ENCODE measurements at regions not wholly inside any gene's neighbourhood (a gene's known extent, or its start where the extent isn't known, plus 50 kb on each side); places are given as distances from the start of the nearest gene placed in this dataset.

DNA sequence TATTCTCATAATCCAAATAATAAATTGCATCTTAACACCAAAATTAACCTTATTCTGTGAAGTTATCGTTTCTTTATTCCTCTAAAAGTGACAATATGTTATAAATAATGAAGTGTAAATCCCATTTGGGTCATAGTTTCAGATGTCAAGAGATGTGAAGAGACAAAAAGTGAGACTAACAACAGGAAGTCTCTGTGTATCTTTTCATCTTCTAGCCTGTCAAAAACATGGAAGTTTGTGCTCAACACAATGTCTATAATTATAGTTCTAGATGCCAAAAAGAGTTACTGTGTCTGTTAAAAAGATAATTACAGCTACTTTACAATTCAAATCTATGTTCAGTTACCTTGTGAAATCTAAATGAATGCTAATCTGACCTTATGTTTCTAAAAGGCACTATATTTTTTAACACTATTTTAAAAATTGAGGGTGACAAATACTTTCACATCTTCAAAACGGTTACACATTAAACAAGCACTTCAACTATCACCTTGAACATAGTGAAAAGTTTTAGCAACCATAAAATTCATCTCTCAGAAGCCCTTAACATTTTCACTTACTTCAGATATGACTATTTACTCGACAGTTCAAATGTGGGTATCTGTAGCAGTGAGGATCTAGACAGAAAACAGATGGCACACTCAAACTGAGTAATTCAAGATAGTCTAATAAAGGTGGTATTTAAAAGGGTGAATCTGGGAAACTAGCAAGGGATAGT, 509.8 kb downstream of the ARAP2 start:
- DNase-seq: no peak

DNA sequence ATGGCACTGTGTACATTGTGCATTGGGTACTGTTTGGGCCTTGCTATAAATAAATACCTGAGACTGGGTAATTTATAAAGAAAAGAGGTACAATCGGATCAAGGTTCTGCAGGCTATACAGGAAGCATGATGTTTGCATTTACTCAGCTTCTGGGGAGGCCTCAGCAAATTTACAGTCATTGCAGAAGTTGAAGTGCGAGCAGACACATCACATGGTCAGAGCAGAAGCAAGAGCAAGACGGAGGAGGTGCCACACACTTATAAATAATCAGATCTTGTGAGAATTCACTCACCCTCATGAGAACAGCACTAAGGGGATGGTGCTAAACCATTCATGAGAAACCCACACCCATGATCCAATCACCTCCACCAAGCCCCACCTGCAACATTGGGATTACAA, 505.0 kb downstream of the ARAP2 start:
- no peak for DNase-seq

GRCh38 chr4:35754047-35754446, 490.3 kb downstream of the ARAP2 start:
- DNase-seq: no peak

- no peak for DNase-seq
Measured at GRCh38 chr4:35757836-35758235, 486.5 kb downstream of the ARAP2 start.

DNA sequence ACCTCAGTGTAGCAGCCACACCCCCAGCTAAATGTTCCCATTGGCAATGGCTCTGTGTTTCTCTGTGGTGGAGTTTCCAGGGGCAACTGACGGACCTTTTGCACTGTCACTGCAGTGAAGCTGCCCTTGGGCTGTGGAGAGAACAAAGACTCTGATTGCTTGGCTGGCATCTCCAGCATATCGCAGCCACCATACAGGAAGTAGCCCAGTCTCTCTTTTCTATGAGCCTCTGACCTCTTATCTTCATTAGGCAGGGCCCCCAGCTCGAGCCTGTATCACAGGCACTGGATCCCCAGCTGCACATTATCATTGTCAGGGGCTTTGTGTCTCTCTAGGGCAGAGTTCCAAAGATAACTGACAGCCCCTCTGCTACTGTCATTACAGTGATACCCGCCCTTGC, 483.5 kb downstream of the ARAP2 start:
- no peak for DNase-seq

DNA sequence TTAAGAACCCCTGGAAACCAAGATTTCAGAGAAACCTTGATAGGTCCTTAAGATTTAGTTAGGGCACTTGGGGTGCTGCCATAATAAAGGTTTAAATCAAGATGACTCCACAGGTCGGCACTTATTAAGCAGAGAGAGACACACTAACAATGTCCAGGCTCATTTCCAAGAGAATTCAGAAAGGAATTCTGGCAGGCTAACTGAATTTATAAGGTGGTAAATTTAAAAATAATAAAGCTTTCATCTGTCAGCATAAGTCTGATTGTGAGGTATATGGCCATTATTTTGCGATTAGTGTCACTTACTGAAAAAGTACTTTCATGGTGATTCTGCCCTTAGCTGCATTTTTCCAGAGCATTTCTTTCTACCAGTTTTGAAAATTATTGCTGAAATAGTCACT, 472.7 kb downstream of the ARAP2 start:
- no peak for DNase-seq

GRCh38 chr4:35772291-35772690, 472.0 kb downstream of the ARAP2 start:
- peak in 1 of 2 experiments; percentile 21 for DNase-seq

DNA sequence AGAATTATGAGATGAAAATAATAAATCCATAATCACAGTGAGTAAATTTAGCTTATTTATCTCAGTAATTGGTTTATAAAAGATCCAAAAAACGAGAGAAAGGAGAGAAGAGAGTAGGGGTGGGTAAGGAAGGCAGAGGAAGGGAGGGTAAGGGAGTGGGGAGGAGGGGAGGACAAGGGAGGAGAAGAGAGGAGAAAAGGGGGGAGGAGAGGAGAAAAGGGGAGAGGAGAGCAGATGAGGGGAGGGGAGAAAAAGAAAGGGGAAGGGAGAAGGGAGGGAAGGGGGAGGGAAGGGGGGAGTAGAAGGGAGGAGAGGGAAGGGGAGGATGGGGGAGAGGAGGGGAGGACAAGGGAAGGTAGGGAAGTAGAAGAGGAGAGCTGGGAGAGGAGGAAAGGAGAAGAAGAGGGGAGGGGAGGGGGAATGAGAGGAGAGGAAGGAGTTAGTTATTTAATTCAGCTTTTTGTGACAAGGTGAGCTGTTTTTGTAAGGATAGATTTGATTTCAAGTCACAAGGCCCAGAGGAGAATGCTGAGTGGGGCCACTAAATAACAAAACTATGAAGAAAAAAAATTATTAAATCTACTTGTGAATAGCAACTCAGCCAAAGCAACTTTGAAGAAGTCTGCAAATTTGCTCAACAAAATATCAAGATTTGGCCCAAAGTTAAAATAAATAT, 454.3 kb downstream of the ARAP2 start:
- DNase-seq: no peak

DNA sequence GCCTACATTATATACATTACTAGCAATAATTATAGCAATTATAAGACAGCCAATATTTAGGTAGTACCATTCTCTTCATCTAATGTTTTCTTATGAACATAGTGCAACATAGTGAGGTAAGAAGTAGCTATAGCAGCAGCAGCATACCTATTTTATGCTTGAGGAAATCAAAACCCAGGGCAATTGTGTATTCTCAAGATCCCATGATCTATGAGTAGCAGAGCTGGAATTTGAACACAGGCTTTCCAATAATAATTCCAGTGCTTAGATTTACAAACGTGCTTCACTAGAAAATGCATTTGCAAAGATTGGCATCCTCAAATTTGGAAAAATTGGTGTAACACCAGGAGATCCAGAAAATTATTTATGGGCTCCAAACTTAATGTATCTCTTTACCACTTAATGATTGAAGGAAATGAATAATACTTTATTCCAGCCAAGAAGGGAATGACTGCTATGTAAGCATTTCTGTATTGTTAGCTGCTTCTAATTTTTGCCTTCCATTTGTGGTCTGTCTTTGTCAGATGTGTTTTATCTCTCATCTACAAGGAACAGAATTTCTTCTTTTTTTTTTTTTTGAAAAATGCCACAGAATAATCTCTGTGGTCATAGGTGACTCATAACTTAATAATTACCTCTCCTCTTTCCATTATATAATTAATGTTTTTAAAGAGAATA, 451.1 kb downstream of the ARAP2 start:
- no peak for DNase-seq

DNA sequence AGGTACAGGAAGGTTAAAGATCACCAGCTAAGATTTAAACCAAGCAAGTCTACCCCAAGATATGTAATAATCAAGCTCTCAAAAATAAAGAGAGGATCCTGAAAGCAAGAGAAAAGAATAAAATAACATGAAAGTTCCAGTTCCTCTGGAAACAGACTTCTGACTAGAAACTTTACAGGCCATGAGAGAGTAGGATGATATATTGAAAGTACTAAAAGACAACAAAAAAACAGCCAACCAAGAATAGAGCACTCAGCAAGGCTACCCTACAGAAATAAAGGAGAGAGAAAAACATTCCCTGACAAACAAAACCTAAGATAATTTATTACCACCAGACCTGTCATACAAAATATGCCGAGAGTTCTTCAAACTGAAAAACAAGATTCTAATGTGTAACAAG, 450.5 kb downstream of the ARAP2 start:
- DNase-seq: no peak

- no peak for DNase-seq
Measured at GRCh38 chr4:35800669-35801068, 443.6 kb downstream of the ARAP2 start.

DNA sequence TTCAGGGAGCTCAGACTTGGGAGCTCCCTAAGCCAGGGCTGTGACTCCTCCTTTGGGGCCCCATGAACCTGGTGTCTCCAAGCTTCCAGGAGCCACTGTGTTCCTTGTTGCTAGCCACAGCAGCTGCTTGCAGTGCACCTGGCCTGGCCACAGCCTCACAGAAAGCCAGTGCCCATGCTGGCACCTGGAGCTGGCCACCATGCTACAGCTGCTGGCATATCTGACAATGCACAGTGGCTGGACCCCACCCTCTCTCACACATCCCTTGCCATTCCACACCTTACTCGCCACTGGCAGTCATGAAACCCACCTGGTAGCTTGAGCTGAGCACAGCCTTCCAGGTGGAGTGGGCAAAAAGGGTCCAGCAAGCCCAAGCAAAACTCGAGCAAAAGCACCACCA, 441.7 kb downstream of the ARAP2 start:
- DNase-seq: no peak

DNA sequence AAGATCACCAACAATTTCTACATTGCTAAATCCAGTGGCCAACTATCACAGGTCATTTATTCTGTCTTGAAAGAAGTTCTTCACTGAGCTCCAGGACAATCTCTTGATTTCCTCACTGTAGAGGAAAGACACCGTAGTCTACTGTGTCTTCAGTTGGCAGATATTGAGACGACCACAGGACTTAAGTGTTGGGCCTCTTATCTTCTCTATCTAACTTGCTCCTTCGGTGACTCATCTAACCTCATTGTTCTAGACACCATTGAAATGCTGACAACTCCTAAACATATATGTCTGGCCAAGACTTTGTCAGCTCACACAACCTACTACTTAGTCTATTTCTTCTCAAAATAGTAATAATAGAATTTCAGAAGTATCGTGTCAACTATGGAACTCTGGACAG, 425.8 kb downstream of the ARAP2 start:
- DNase-seq: no peak

DNA sequence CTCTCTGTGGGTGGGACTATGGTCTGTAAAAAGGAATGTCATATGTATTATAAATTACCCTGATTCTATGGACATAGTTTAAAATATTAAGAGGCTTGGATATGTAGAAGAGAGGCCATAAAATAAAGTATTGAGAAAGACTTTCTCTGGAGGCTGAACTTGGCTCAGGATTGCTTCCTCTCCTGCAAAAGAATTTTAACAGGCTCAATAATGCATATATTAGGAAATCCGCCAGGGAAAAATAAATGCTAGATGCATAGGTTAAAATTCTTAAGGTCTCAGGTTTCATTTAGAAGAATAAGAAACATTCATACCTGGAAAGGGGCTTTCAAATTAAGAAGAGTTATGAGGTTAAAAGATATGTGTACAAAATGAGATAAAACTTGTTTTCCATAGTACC, 424.3 kb downstream of the ARAP2 start:
- no peak for DNase-seq

DNA sequence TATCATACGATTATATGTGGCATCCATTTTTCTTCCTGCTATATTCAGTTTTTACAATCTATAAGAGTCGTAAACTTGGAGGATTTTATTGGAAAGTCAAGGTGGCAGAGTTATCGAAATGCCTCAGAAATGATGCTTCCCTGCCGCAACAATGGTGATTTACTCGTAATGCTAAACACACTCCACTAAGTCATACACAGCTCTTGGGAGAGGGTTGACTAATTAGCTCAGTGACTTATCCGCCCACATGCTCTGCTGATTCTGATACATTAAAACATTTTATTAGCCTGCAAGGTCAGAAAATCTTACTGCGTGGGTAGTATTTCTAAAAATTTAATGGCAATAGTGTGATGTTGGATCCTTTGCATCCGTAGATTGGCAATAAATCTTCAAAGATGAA, 420.1 kb downstream of the ARAP2 start:
- no peak for DNase-seq

- no peak for DNase-seq
Measured at GRCh38 chr4:35835893-35836292, 408.4 kb downstream of the ARAP2 start.

DNA sequence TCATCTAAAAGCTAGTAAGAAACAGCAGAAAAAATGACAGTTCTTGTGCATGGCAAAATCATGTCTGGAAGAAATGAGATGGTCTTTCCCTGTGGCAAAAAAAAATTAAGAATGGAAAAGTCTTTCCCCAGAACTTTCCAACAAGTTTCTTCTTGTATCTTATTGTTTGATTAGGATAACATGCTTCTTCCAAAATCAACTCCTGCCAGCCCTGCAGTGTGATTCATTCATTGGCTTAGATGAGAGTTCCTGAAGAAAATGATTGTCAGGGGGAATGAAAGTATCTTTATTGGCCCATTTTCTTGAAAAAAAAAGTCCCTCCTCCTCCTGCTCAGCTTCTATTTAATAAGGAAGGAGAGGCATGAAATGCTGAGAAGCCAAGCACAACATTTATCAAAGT, 407.7 kb downstream of the ARAP2 start:
- no peak for DNase-seq

DNA sequence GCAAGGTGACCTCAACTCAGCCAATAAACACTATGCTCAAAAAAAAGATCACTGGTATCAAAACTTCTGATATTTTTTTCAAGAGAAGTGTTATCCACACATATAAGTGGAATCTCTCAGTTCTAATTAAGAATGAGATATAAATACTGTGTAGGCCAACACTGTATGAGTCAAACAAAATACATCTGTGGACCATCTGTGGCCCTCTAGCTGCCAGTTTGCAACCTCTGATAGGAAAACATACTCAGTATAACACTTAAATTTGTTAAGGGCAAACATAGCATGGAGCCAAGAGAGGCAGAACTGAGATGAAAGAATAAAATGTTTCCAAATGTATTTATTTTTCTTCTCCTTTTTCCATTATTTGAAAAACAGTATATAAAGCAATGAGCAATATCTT, 377.3 kb downstream of the ARAP2 start:
- DNase-seq: no peak

GRCh38 chr4:35872273-35872672, 372.0 kb downstream of the ARAP2 start:
- DNase-seq: no peak

DNA sequence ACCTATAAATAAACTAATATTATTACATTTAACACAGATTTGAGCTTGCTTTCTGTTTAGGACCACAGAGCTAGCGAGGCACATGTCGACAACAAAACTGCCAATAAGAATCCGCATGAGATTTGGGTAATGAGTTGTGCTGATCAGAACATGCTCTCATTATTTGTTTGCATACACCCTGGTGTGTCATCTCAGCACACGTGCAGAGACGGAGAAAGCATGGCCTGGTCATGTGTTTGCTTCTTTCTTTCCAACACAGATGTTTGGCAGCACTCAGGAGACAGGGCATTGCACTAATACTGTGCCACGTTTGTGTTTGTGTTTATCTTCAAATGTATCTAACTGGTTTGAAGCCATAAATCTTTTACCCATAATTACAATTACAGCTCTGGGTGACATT, 364.8 kb downstream of the ARAP2 start:
- no peak for DNase-seq

GRCh38 chr4:35883108-35883507, 361.2 kb downstream of the ARAP2 start:
- no peak for DNase-seq

DNA sequence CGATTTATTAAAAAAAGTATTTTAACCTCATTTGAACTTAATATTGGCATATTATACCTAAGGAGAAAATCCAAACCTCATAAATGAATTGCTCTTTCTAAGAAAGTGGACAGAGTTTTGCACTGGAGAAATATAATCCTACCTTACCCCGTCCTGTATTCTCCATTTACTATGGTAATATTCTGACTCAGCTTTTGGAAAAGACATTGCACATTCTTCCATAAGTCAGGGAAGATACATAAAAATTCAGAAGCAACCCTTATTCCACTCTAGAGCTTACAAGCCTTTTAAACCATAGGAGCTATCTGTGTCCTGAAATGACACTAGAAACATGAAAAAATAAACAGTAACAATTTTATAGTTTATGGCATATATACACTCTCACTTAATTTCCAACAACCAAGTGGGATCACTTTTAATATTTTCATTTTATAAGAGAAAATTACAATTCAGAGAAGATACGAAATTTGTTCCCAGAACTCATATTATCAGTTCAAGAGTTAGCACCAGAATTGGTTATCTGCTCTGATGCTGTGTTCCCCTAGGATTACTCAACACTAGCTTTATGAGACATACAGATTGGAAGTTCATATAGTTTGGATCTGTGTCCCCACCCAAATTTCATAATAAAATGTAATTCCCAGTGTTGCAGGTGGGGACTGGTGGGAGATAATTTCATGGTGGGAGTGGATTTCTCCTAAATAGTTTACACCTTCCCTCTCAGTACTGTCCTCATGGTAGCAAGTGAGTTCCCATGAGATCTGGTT, 359.4 kb downstream of the ARAP2 start:
- DNase-seq: no peak

DNA sequence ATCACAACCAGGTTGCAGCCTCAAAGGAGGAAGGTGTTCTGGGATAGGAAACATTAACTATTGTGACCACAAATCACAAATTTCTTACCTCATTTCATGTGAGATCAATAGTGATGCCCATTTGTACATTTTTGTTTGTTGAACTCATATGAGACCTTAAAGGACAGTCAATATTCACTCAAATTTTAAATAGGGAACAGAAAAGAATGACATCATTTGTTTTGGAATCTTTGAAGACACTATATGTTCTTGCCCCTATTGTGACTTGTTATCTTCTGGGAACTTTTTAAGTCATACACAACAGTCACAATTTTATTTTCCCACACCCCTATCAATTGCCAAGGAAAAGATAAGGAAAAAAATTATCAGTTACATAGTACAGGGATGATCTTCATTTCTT, 346.5 kb downstream of the ARAP2 start:
- no peak for DNase-seq
